Astrocyte (in vitro differentiated cells and primary cell): ENCODE measurements at regions not wholly inside any gene's neighbourhood (a gene's known extent, or its start where the extent isn't known, plus 50 kb on each side); places are given as distances from the start of the nearest gene placed in this dataset.

Experiments
- EZH2 ChIP-seq: IDR thresholded peaks from 2 replicates; pipeline ENCODE4 v1.6.1; 2012; ENCODE audit warnings: mild to moderate bottlenecking, low read length, inconsistent platforms; ENCODE audit not compliant: insufficient read depth
- TF ChIP-seq, protein P1 (sequence below): IDR thresholded peaks from 2 replicates; pipeline ENCODE4 v1.5.1; 2011; ENCODE audit warnings: low read depth, mild to moderate bottlenecking, inconsistent platforms, low read length, moderate library complexity; ENCODE audit not compliant: insufficient read depth

DNA sequence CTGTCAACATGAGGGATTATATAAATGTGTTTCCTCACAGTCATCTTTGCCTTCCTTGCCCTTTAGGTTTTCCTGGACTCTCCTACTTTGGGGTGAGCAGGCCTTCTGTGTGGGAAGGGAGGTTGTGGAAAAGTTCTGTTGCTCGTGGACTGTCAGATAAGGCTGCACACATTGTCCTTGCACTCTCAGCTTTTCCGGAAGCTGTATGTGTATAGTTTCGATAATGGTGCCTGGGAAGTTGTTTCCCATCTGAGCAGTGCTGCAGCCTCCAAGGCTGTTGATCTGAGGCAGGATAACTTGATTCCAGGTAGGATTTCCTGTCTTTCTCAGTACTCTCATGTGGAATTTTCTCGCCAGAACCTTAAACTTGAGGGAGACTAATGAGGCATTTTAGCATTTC, 297.8 kb upstream of the AZI2 start:
- TF ChIP-seq, protein P1, sequence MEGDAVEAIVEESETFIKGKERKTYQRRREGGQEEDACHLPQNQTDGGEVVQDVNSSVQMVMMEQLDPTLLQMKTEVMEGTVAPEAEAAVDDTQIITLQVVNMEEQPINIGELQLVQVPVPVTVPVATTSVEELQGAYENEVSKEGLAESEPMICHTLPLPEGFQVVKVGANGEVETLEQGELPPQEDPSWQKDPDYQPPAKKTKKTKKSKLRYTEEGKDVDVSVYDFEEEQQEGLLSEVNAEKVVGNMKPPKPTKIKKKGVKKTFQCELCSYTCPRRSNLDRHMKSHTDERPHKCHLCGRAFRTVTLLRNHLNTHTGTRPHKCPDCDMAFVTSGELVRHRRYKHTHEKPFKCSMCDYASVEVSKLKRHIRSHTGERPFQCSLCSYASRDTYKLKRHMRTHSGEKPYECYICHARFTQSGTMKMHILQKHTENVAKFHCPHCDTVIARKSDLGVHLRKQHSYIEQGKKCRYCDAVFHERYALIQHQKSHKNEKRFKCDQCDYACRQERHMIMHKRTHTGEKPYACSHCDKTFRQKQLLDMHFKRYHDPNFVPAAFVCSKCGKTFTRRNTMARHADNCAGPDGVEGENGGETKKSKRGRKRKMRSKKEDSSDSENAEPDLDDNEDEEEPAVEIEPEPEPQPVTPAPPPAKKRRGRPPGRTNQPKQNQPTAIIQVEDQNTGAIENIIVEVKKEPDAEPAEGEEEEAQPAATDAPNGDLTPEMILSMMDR = no peak
- no peak for TF ChIP-seq EZH2
